GM21717 (cell line): ENCODE measurements at regions not wholly inside any gene's neighbourhood (a gene's known extent, or its start where the extent isn't known, plus 50 kb on each side); places are given as distances from the start of the nearest gene placed in this dataset.

ENCODE experiments used
- ATAC-seq: cut with Tn5 transposase; IDR thresholded peaks from one replicate; pipeline ENCODE4 v1.9.1; 2021; ENCODE audit warnings: mild to moderate bottlenecking, moderate library complexity; ENCODE audit not compliant: unreplicated experiment

DNA sequence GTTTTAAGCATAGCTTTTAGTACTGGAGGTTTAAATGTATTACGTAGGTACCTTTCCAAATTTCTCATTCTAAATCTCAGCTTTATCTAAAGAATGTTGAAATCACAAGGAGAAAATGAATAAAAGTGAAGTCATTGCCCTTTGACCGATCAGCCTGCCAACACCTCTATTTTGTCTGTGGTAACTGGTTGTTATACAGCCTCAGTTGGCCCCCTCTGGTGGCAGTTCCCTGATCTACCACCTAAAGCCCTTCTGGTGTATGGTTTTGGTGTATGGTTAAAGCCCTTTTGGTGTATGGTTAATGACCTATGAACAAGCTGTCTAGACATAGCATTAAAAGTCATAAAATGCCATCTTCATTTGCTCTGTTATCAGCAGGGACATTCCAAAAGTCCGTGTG, 378.2 kb upstream of the AZI2 start:
- peak; percentile 61 for ATAC-seq

DNA sequence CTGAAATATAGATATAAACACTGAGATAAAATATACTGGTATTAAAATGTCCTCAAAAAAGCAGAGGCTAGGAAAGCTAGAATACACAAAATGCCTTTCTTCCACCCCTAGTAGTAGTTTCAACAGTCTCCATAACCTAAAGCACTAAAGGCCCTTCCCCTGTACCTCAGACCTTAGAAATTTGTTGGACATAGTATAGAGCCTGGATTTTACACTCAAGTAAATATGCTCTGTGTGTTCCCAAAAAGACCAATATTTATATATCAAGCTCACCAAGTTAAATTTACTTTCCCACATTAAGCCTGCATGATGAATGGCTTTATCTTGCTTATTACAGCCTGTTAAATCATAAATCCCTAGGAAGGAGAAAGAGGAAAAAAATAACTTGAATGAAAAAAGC, 378.7 kb upstream of the AZI2 start:
- ATAC-seq: no peak

DNA sequence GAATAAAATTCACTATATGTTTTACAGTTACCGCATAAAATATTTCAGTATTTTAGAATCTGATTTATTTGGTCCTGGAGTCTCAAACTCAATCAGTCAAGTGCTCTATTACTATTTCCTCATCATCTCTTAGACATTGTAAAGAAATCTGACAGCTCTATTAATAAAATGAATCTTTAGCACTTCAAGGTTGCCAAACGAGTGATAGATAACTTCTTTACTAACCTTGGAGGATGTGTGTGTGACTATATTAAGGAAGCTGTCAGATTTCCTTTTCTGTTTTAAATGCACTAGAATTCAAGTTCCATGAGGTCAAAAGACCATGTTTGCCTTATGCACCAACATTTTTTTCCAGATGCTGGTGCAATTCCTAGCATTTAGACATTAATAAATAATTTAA, 389.8 kb upstream of the AZI2 start:
- ATAC-seq: no peak

DNA sequence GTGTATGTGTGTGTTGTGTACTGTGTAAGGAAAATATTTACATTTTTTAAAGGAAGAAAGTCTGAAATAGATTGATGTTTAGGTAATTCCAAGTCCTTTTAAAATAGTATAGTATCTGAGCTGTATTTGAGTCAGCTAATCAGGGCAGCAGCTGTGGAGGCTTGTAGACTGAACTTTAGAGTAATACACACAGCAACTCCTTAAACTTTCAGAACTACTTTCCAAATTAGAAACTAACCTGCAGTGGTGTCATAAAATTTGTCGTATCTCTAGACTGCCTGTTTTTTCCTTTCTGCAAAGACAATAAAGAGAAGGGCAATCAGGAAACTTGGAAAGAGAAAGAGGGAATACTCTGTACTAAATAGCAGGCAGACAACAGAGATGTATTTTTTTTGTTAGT, 391.0 kb upstream of the AZI2 start:
- no peak for ATAC-seq

DNA sequence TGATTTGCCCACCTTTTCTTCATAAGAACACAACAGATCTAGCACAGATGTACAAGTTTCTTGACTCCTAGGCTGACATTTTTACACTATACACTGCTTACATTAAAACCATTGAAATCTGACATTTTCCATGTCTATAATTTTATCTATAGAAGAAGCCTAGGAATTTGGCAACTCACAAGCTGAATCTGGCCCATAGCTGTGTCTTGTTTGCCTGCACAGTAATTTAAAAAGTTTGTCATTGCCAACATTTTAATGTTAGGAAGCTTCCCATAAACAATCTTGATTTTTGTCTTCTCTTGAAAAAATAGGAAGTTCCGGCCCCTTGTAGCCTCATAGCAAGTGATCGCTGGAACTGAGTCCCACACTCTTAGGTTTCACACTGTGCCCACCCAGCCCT, 394.6 kb upstream of the AZI2 start:
- no peak for ATAC-seq

DNA sequence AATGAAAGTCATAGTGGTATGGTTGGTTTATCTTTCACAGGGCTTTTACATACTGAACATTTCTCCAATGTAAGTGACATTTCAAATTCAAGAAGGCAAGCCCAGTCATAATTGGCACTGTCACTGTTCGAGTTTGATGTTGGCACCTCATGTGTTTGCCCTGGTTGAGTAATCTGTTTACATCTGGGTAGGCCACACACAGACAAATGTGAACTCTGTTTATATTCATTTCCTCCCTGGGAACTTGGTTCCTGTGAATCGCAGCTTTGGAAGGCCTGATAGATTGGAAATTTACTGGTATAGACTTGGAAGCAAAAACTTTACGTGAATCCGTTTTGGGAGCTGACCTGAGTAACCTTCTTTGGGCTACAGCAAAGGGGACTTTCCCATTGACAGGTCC, 395.2 kb upstream of the AZI2 start:
- no peak for ATAC-seq

DNA sequence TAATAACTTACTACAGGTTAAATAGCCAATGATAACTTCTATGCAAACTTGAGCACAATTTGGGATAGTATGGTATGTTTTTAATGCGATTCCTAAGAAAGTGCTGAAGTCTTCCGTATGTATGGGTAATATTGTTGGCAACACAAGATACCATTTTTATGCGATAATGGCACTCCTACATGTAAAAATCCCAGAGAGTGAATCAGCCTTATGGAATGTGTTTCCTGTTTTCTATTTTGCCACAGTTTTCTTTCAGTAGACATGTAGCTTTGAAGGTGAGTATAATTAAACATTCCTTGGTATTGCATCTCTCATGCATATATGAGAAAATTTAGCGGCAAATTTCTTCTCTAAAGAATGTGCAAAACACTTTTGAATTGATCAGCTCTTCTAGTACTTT, 396.8 kb upstream of the AZI2 start:
- ATAC-seq: no peak

DNA sequence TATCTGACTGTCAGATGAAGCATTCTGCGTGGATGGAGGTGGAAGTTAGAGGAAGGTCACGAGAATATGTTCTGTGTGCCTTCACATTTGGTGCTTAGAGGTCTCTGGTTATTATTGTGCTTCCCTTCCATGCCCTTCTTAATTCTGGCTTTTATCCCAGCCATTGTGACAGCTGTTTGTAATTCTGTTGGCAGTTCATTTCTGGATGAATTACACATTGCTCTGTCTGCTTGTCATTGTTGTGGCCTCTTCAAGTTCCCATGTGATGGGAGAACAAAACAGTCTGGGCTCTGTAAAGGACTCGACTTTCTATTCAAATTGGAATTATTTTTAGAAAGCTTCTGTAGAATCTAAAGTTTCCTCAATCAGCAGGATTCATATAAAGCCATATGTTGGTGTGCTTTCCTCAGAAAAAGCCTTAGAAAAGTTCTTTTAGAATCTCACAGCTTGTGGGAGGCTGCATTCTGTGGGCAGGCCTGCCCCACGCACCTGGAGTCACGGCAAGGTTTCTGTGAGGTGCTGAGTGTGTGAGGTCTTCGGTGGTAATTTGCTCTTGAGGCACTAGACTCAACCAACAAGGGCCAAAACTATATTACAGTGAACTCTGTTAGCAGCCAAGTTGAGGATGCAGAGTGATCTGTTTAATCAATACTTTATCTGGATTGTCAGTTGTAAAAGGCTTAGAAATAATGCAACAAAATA, 397.4 kb upstream of the AZI2 start:
- no peak for ATAC-seq

DNA sequence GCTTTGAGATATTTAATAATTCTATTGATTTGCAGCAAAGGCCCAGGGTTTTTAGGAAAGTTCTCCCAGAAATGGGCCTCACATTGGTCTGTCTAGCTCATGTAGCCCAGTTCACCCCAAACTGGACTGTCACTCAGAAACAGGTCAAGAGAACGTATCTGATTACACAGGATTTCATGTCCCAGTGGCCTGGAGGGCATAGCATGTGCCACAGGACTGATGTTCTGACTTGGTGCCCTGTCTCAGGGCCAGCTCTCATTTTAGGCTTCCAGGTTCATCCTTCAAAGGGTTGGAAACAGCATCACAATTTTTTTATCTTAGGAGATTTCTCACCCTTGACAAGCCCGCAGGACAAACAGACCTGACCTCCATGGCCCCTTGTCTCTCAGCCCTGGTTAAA, 398.4 kb upstream of the AZI2 start:
- no peak for ATAC-seq

DNA sequence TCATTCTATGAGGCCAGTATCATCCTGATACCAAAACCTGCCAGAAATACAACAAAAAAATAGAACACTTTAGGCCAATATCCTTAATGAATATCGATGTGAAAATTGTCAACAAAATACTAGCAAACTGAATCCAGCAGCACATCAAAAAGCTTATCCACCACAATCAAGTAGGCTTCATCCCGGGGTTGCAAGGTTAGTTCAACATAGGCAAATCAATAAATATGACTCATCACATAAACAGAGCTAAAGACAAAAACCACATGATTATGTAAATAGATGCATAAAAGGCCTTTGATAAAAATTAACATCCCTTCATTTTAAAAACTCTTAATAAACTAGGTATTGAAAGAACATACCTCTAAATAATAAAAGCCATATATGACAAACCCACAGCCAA, 403.2 kb upstream of the AZI2 start:
- no peak for ATAC-seq

DNA sequence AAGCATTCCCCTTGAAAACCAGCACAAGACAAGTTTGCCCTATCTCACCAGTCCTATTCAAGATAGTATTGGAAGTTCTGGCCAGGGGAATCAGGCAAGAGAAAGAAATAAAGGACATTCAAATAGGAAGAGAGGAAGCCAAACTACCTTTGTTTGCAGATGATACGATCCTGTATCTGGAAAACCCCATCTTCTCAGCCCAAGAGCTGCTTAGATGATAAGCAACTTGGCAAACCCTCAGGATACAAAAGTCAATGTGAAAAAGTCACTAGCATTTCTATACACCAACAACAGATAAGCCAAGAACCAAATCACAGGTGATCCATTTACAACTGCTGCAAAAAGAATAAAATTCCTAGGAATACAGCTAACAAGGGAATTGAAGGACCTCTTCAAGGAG, 403.7 kb upstream of the AZI2 start:
- no peak for ATAC-seq

DNA sequence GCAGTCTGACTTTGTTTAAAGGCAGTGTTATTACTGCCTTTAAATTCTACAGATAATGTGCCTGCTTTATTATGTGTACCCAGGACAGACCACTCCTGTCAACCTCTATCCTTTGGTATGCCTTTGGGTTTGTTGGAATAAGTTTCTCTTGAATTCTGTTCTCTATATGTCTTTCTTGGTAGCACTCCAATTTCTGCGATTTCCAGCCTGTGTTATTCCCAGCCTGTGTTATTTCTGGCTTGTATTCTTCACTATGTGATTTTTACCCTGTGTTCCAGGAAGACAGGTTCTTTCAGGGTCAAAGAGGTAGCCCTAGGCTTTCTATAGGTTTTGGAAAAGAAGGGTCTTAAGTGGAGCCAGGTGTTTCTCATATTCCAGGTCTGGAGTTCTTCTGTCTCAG, 407.4 kb upstream of the AZI2 start:
- ATAC-seq: no peak

DNA sequence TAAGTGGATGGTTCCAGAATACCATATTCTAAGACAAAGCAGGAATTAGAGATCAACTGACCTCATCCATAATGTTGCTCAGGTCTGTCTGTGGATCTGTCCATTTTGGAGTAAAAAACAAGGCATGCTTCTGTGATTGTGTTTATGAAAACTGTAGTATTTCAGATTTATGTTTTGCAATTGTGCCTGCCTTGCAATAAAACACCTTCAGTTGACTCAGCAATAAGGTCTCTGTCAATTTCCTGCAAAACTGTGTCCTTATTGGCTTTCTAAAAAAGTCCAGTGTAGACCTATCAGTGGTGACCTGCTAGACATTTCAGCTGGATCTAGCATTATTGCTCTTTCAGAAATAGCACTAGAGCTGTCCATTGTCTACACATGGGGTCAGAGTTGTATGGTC, 409.5 kb upstream of the AZI2 start:
- no peak for ATAC-seq

DNA sequence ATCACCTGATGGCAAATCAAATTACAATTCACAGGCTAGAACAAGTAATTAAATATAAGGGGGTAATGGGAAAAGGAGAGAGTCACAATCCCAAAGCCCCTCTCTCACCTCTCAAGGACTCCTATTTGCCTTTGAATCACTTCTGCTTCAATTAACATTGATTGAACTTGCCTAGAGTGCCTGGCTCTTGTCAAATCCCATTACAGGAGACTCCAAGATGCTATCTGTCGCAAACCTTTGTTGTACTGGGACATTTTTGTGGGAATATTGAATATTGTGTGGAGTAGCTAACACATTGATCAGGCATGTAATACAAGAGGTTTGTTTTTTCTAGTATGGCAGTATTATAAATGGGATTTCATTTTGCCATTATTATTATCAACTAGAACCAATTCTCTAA, 412.8 kb upstream of the AZI2 start:
- no peak for ATAC-seq

DNA sequence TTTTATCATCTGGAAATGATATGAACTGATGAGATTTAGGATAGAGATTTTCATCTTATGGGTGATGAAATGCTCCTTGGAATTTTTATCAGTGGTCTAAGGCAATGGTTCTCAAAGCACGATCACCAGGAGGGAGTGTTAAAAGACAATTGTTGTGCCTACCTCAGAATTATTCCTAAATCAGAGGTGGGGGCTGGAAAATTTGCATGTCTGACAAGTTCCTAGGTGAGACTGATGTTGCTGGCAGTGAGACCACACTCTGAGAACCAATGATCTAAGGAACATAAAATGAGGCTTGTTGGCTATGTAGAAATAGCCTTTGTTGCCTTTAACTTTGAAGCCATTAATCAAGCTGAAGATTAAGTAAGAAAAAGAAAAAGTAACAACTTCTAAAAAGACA, 416.6 kb upstream of the AZI2 start:
- ATAC-seq: no peak

DNA sequence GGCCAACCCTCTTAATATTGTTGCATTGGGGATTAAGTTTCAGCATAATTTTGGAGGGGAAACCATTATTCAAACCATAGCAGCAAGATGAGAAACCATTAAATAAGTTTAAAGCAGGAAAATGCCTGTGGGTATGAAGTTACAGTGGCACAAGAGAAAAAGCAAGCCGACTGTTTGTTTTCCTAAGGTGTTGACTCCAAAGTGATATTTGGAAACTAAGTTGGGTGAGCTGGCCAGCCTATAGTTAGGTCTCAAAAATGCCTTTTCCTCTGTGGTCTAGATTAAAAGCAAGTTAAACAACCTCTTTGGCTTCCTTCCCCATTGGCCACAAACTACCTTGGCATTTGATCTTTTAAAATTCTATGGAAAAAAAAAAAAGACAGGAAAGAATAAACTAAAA, 419.8 kb upstream of the AZI2 start:
- ATAC-seq: no peak

DNA sequence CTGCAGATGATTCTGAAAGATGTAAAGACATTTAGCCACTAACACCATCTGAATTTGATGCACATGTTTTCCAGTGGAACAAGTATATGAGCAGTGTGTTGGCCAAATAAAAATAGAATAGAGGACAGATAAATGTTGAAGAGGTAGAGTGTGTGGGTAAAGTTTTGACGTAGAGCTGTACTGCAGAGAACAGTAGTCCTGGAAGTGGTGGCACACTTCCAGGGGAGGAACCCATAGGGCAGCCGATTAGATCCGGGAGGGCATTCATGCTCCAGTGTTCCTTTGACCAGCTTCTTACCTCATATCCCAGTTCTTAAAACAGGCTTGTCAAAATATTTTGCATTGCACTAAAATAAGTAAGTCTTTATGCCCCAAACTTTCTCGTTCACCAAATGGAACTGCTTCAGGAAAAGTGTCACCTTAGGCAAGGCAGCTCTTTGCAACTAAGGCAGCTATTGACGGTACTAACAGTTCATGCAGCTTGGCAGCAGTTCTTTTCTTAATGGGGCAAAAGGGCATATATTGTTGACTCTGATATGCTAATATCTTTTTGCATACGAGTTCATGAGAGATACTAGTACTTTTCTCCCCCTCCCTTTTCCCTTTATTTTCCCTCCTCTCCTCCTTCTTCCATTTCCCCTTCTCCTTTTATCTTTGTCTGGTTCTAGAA, 429.3 kb upstream of the AZI2 start:
- no peak for ATAC-seq

DNA sequence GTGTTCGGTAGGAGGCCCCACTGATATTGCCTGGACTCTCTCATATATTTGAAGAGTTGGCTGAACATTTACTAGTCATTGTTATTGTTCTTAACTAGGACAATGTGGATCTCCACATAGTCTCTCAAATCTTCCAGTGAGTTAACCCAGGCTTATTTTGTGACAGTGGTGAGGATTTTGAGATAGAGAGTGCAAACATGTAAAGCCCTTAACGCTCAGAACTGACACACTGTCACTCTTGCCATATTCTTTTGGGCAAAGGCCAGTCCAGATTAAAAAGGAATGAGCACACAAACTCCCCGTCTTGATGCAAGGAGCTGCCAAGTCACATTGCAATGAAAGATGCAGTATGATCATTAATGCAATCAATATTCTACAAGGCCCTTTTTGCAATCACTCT, 431.9 kb upstream of the AZI2 start:
- ATAC-seq: no peak

DNA sequence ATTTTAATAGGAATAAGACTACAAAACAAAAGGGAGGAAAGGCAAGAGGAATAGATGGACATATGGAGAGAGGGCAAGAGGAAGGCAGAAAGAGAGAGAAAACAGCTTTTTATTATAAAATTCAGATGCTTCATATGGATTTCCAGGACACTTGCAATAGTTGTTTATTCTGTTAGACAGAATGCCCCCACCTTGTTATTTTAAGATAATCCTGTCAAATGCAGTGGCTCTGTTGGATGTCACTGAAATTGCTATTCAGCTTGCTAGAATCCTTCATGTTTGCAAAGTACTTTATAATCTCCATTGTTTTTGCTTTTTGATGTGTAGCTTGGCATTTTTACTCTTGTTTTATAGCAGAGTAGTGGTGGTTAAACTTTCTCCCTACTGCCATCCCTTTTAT, 432.4 kb upstream of the AZI2 start:
- no peak for ATAC-seq

DNA sequence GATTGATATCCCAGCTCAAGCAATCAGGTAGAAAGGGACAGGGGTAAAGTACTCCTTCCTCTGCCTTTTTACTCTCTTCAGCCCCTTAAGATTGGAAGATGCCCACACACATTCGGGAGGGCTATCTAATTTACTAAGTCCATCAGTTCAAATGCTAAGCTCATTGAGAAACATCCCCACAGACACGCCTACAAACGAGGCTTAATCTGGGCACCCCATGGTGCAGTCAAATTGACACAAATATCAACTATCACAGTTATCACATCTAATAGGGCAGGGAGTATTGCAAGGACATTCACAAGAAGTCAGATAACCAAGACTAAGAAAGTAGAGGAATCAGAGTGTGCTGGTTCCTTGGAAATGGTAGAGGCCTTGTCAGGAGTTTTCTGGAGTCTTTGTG, 437.8 kb upstream of the AZI2 start:
- no peak for ATAC-seq

DNA sequence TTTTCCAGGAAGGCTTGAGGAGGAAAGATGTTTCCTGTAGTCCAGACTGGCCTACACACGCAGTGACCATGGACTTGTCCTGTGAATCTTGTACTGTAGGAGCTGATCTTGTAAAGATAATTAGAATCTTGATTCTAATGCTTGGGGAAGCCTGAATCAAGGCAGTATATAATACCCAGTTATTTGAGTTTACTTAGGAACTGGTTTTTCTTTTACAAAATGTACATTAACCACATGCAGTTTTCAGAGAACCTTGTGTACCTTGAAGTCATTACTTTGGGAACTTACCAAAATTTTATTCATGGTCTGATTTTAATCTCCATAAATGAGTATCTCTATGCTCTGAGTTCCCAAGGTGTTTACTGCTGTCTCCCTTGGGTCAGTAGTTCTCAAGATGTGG, 439.9 kb upstream of the AZI2 start:
- no peak for ATAC-seq

DNA sequence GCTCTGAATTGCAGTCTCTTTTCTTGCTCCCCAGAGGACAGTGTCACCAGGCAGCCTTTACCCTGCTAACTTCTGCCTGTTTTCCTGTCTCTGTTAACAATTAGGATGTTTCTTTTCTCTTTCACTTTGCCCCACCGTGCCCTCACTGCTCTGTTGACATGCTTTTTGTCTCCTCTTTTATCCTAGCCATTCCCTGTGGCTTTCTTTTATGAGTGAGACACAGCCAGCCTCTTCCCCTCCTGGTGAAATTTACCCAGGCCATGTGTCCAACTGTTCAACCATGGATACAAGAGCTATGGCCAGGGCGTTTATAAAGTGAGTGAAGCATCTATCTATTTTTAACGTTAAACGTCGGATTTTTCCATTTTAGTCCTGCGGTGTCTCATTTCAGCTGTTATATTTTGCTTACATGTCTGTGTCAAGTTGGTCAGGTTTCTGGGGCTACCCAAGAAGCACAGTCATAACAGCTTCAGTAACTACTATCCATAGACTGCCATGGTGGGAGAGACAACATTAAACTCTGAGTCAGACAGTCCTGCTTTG, 443.2 kb upstream of the AZI2 start:
- ATAC-seq: no peak

DNA sequence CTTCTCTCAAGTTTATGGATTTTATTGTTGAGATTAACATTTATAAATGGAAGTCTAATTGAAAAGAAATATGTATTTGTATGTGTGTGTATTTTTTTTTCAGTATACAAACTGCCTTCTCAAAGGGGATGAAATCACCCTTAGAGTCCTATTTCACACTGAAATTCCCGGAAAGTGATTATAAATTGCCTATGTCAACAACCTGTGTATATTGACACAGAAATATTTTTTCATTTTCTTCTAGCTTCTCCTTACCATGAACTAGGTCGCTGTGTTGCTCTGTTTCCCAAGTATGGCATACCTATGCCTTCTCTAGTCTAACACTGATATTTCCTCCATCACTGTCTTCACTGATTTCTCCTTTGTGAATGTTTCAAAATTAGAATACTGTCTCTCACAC, 444.0 kb upstream of the AZI2 start:
- ATAC-seq: no peak
